Islet of Langerhans (tissue), 1 donor: ENCODE measurements at regions not wholly inside any gene's neighbourhood (a gene's known extent, or its start where the extent isn't known, plus 50 kb on each side); places are given as distances from the start of the nearest gene placed in this dataset.
"Not testable (repeated sequence)": the region's sequence is repeated elsewhere in the genome, so short reads cannot be mapped to it uniquely, and the experiment has no call there.

Experiments
- FAIRE-seq: peaks from one replicate; lab custom pipeline; 2011; peaks lifted over from hg19 to GRCh38; lab: Jason Lieb, UNC

DNA sequence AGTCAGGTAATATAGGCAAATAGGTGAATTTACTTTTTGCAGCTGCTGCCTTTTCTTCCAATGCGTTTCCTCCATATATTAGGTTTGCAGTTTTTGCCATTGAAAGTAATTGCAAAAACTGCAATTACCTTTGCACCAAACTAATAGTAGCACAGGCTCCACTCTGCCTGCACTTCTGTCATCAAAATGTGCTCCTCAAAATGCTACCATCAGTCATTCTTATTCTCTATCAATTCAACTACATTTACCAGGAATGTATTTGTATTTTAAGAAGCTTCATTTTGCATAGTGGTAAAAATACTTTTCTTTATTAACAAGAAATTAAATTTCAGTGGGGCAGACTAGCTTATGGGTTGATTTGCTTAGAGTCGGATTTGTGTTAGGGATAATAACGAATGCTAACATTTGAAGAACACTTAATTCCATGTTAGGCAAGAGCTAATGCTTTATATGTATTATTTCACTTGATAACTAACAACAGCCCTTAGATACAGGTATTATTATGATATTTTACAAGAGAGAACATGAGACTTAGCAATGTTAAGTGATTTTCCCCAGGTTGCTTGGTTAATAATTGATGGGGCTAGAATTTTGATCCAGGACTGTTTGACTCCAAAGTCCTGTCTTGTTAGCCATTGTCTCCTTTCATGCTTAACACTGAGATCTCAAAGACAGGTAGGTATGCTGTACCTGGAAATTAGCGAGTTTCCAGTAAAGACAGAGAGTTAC, 300.4 kb downstream of the MAN2A1 start:
- no peak for FAIRE-seq

DNA sequence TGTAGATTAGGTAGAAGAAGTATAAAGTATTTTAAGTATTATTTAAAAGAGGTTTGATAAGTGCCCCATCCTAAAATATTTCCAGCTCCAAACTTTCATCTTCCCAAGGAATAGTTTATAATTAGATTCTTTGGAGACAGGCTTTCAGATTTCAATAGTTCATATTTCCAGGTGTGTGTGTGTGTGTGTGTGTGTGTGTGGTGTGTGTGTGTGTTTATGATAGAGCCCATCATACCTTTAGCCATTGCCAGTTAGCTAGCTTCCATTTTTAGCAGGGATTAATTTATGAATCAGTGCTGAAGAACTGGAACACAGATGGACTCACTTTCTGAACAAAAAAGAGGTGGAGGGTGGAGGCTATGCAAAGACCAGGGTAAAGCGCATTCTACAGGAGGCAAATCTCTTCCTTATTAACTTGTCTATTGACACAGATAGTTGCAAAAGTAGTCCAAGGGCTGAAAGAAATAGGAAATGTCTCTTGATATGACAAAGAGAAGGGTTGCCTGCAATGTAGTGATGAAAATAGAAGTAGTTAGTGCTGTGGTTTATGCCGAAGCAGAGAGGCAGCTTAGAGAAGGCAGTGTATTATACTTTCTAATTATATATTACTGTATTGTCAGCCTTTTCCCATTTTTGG, 301.1 kb downstream of the MAN2A1 start:
- FAIRE-seq: no peak

DNA sequence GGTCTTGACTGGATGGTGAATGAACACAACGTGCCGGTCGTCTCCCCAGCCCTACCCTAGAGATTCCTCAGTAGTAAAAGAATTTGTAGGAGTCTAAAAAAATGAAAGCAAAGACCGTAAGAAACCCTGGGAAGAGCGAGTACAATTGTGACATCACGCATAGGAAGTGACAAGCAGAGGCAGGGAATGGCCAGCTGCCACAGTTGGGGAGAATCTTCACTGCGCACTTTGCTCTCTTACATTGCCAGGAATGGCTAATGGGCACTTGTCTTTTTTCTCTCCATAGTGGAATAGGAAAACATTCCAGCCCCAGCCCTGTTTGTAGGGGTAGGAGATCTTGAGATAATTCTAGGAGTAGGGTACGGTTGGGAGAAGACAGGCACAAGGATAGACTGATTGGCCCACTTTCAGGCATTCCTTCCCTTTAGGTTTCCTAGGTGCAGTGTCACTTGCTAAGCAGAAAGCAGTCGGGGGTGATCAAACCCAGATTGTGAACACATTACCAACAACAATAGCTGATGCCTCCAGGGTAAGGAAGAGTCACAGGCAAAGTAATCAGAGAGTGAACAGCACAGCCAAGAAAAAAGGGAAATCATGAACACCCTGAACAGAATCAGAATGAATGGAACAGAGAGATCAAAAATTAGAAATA, 302.7 kb downstream of the MAN2A1 start:
- FAIRE-seq: no peak

DNA sequence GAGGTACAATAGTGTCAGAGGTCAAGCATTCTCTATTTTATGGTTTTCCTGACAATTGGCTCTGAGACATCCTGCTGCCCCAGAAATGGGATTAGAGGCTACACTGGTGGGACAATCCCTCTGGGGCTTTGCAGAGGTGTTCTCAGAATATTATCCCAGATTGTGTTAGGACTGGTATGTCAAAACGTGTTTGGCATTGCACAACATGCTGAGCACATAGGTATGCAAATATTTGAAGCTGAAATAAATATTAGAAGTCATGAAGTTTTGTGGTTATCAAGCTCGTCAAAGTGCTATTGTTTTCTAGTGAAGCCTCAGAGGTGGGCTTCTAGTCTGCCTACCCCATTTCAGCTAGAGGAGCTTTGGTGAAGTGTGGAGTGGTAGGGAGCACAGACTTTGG, 304.4 kb downstream of the MAN2A1 start:
- no peak for FAIRE-seq

DNA sequence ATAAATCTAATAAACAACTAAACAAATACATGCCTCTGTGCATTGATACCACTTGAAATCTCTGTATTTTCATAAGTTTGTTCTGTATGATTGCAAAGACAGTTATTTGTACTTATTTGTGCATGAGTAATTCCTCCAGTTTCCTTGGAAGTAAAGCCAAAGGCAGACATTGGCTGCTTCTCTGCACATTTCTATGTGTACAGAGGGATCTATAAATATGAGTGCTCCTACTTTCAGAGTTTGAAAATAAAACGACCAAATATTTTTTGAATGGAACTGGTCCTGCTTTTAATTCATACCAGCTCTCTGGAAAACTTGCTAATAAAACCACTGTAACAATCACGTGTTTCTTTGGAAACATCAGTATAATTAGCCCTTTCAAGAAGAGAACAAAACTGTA, 306.5 kb downstream of the MAN2A1 start:
- FAIRE-seq: no peak

DNA sequence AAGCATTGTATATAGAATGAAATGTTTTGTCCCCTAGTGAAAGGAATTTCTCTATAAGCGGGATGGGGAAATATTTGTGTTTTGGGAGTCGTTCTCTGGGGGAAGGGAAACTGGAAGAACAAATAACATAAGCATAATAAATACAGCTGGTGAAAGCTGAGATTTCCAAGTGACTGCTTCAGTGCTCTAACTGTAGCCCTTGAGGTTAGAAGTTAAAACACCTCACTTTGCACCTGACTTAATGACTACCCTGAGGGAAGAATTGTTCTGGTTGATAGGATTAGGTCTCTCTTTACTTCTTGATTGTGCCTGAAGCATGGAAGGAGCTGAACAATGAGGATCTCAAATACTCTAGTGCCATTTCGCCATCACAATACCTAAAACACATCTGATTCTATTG, 307.4 kb downstream of the MAN2A1 start:
- FAIRE-seq: no peak

DNA sequence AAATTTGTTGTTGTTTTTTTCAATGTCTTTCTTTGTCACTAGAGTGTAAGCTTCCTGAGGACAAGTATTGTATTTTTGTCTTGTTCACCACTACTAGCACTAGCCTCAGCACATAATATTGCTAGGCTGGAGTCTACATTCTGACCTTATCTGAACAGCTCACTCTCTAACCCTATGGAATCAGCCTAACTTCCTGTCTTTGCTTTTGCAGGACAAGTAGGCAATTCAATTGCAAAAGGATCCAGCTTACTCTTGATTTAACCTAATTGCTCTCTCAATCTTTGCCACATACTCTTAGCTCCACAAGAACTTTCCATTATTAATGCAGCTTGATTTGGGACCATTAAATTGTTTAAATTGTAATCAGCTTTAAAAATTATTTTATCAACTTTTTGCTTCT, 308.5 kb downstream of the MAN2A1 start:
- FAIRE-seq: no peak

DNA sequence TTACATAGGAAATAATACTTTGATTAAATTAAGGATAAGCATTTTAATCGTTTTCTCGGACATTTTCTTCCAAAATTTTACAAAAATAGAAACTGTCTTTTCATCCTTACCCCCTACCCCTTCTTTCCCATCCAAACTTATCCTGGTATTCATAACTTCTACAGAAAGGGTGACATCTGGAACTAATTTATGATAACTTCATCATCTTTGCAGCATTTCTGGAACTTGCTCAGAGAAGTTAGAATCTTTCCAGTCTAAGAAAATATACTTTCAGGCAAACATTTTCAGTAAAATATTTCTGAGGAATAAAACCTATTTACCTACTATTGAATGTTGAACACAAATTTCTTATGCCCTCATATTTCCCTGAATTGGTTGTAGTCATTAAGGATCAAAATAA, 309.0 kb downstream of the MAN2A1 start:
- FAIRE-seq: no peak

DNA sequence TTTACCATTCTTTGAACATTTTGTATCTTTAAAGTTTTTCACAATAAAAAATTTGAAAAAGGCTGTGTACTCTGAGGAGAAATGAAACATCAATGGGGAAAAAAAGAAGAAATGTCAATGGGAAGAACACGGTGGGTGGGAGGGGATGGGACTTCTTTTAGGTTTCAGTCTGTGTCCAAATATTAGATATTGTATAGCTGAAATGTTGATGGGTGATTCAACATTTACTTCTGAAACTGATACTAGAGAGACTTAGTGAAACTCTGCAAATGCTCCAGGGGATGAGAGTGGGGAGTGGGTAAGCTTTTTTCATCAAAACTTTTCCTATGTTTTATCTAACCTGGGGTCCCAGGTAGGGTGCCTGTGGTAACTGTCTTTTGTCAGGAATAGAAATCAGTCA, 311.9 kb downstream of the MAN2A1 start:
- no peak for FAIRE-seq

DNA sequence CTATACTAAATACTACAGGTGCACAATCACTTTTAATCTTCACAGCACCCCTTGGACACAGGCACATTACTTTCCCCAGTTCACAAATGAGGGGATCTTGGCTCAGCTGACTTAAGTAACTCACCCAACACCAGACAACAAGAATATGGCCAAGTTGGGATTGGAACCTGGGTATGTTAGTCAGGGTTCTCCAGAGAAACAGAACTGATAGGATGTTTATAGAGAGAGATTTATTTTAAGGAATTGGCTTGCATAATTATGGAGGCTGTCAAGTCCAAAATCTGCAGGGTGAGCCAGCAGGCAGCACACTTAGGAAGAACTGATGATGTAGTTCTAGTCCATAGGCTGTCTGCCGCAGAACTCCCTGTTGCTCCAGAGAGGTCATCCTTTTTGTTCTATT, 312.9 kb downstream of the MAN2A1 start:
- no peak for FAIRE-seq

DNA sequence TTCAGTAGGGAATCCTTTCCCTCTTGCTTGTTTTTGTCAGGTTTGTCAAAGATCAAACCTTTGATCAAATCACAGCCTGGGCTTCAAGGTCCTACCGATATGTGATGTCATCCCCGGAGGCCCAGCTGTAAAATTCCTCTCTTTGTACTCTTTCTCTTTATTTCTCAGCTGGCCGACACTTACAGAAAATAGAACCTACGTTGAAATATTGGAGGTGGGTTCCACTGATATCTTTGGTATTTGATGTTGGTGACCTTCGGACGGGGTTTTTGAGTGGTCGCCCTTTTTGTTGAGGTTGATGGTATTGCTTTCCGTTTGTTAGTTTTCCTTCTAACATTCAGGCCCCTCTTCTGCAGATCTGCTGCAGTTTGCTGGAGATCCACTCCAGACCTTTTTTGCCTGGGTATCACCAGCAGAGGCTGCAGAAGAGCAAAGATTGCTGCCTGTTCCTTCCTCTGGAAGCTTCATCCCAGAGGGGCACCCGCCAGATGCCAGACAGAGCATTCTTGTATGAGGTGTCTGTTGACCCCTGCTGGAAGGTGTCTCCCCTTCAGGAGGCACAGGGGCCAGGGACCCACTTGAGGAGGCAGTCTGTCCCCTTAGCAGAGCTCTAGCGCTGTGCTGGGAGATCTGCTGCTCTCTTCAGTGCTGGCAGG, 316.3 kb downstream of the MAN2A1 start:
- not testable (repeated sequence) for FAIRE-seq

DNA sequence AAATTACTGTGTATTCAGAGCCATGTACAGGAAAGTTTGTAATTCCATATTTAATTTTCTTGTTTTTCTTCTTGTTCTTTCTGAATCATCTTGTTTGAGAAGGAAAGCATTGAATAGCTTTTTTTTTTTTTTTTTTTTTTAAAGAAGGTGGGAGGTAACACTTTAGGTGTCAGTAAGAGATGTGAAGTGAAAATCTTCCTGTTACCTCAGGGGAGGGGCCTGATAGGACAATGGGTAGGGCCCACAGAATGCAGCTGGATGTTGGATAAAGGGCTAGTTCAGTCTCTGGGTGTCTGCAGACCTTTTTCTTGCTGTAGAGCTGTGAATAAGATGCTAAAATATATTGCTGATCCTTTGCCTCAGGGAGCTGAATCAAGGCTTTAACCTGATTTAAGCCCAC, 317.4 kb downstream of the MAN2A1 start:
- no peak for FAIRE-seq

DNA sequence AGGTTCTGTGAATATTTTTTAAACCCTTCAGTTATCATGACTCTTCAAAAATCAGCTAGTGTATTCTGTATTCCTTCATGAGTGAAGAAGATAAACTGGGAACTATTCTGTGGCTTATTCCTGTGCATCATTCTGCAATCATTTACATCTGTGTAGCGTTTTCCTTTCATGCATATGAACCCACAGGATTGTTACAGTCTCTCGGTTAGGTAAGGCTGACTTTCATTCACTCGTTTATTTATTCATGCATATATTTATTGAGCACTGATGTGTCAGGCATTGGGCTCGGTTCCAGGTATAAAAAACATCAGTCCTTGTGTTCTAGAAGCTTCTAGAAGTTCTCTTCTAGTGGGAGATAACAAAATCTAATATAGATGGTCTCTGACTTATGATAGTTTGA, 318.4 kb downstream of the MAN2A1 start:
- no peak for FAIRE-seq

DNA sequence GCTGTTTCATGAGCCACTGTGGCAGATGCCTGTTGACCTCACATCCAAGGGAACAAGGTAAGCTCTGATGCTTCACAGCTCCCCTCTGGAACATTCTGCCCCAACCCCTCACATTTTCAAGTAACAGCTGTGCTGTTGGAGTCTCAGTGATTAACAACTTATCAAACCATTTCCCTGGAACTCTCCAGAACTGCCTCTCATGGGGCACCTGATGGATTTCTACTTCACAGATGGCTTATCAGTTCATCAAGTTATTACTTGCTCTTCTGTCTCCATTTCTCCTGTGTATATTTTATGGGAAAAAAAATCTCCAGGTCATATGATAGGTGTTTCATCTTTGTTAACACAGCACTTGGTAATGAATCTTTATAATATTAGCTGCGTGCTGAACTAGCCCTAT, 322.4 kb downstream of the MAN2A1 start:
- no peak for FAIRE-seq

DNA sequence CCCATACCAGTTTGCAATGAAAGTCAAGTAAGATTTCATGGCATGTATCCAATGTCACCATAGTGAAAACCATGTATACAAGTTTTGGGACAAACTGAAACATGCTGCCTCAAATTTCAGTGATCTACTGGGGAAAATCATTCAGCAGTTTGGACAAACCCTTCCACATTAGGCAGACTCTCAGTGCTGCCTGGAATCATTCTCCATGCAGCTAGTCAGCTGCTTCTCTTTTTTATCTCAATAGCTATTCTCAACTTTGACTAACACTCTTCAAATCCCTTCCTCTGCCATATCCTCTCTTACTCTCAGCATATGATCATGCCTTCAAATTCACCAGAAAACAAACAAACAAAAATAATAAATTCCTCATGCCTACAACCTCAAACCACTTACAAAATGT, 323.3 kb downstream of the MAN2A1 start:
- no peak for FAIRE-seq

DNA sequence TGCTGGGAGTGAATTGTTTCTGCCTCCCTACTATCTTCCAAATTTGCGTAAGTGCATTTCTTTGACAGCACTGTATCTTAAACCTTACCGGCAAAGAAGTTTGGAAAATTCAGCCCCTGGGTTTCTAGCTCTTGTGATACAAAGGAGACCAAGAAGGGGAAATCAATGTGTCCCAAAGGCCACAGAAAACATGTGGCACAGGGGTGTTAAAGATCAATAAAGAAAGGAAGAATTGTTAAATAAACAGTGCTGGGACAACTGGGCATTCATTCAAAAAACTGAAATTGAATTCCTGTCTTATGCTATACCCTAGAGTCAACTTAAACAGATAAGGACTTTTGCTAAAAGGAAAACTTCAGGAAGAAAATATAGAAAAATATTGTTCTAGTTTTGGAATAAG, 328.1 kb downstream of the MAN2A1 start:
- FAIRE-seq: no peak

DNA sequence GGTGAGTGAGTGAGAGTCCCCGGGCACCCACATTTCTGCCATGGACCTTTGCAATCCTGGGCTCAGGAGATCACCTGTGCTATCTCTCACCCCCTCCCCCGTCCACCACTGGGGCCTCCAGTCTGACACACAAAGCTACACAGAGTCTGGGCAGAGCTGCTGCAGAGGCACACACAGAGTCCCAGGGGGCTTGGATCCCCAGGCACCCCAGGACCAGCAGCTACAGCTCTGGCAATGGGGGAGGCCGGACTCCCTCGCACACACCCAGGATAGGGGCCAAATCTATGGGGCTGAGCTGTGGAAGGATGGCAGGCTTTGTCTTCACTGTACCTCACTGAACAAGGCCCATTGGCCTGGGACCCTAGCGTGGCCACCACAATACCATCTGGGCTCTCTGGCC, 328.8 kb downstream of the MAN2A1 start:
- no peak for FAIRE-seq

DNA sequence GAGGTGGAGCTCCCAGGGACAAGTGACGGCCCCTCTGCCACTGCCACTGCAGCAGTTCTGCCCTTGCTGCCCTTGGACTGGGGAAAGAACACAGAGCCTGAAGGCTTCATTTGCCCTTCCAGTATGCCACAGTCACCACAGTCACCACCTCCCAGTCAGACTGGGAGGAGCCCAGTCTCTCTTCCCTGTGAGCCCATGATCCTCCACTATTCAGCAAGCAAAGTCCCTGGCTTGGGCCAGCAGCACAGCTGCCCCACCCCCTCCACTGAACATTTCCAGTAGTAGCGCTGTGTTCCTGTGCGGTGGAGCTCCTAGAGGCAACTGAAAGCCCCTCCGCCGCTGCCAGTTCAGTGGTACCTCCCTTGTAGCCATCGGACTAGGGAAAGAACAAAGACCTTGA, 329.4 kb downstream of the MAN2A1 start:
- no peak for FAIRE-seq

DNA sequence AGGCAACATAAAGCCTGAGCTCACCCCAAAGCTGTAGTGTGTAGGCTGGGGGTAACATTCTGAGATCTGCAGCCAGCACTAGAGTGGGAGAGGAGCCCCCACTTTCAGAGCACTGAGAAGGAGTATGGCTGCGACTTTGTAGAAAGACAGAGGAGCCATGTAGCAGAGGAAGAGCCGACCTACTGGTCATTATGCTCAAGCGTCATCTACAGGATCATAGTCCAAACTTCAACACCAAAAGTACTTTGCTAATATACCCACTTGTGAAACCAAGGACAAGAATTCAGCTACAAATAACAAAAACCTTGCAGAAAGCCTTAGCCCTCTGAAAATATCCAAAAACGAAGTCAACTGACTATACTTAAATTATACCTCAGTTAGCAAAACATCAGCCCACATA, 330.1 kb downstream of the MAN2A1 start:
- no peak for FAIRE-seq

DNA sequence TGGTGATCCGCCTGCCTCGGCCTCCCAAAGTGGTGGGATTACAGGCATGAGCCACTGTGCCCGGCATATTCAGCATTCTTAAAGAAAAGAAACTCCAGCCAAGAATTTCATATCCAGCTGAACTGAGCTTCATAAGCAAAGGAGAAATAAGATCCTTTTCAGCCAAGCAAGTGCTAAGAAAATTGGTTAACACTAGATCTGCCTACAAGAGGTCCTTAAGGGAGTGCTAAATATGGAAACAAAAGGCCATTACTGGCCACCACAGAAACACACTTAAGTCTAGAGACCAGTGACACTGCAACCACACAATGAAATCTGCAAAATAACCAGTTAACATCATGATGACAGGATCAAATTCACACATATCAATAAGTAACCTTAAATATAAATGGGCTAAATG, 331.5 kb downstream of the MAN2A1 start:
- FAIRE-seq: no peak

DNA sequence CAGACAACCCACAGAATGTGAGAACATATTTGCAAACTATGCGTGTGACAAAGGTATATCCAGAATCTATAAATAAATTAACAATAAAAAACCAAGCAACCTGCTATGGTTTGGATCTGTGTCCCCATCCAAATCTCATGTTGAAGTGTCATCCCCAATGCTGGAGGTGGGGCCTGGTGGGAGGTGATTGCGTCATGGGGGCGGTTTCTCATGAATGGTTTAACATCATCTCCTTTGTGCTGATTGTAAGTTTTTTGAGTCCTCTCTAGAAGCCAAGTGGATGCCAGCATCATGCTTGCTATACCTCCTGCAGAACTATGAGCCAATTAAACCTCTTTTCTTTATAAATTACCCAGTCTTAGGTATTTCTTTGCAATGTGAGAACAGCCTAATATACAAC, 335.4 kb downstream of the MAN2A1 start:
- FAIRE-seq: no peak

DNA sequence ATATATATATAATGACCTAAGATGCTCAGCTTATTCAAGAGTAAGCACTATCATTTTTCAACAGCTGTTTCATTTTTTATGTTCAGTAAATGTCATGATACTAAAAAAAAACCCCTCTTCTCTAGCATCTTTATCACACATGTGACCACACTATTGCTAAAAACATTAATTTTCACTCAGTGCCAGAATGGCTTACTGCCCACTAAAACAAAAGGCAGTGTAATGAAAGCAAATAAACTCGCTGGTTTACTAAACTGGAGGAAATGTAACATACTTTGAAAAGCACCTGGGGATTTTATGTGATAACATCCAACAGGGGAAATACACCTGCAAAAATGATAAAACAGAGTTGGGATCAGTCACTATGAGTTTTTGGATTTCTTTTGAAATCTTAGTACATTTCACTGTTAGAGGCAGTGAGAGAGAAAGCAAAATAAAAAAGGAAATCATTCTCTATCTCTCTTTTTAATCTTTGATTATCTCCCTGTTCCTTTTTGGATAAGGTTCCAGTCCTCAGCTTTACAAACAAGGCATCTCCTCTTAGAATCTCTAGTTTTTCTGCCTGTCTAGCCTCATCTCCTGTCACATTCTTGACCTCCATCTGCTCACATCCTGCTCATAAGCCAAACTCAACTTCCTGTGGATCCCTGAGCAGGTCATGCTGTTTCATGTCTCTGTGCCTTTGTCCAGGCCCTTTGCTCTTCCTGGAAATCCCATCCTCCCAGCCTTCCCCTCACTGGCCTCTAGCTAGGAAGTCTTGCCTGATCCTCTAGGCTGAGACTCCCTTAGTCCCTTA, 338.0 kb downstream of the MAN2A1 start:
- no peak for FAIRE-seq
